ENCODE measurements at regions not wholly inside any gene's neighbourhood (a gene's known extent, or its start where the extent isn't known, plus 50 kb on each side); places are given as distances from the start of the nearest gene placed in this dataset.

- TF ChIP-seq RBBP5 (IDR thresholded peaks at IDR 0.05; ENCODE audit: borderline replicate concordance, low read depth, low read length) (no peak), JUND (IDR thresholded peaks at IDR 0.05; ENCODE audit: low read length) (no peak), TBP (IDR thresholded peaks at IDR 0.05; ENCODE audit: low read depth, low read length) (no peak)
Measured at GRCh38 chr15:94077938-94078337, 153.4 kb upstream of the MCTP2 start (continued).

Data from H1 (cell line).